Ammon's horn (tissue), 1 donor: ENCODE measurements at regions not wholly inside any gene's neighbourhood (a gene's known extent, or its start where the extent isn't known, plus 50 kb on each side); places are given as distances from the start of the nearest gene placed in this dataset.
"Not testable (repeated sequence)": the region's sequence is repeated elsewhere in the genome, so short reads cannot be mapped to it uniquely, and the experiment has no call there.

Source experiments
- DNase-seq: peaks from one replicate; pipeline ENCODE4 v3.0.0-alpha.2; 2016; ENCODE audit warnings: low spot score

- DNase-seq: peak; percentile 17
Observed at GRCh38 chr2:212777020-212777491, 238.5 kb upstream of the ERBB4 start.

DNA sequence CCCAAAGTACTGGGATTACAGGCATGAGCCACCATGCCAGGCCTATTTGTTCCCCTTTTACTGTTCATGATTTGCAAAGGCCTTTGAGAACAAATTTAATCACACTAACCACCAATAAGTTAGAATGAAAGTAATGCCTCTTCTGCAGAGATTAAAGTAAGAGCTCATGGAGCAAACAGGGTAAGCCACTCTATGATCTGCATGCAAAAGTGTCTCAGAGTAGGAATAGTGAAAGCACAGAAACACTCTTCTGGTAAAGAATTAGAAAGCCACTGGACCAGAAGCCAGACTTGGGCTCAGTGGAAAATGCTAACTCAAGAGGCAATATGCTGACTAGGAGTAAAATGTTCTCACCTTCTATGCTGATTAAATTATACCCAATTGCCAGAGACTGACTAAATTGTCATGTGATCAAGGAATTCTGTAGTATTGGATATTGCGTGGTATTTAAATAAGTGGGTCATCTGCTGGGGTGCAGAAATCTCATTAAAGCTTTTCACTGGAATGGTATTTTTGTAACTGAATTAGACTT lies 235.3 kb upstream of the ERBB4 start:
- no peak for DNase-seq

- DNase-seq: no peak
Observed at GRCh38 chr2:212770240-212770639, 231.6 kb upstream of the ERBB4 start.

GRCh38 chr2:212766921-212767320 lies 228.3 kb upstream of the ERBB4 start:
- DNase-seq: no peak

GRCh38 chr2:212752730-212753351 lies 214.2 kb upstream of the ERBB4 start:
- DNase-seq: no peak

DNA sequence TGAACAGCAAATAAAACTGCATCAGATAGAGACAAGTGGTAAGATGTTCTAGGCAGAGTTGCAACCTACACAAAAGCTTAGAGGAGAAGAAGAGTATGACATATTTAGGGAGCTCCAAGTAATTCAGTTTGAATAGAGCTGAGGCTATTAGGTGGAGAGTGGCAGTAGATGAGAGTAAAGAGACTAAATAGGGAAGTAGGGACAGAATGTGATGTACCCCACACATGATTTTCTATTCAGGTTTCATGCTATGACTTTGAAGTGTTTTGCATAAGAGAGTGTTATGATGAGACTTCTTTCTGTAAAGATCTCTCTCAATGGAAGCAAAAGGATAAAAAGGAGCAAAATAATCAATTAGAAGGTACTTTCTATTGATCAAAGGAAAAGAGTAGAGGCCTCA lies 206.8 kb upstream of the ERBB4 start:
- no peak for DNase-seq

DNA sequence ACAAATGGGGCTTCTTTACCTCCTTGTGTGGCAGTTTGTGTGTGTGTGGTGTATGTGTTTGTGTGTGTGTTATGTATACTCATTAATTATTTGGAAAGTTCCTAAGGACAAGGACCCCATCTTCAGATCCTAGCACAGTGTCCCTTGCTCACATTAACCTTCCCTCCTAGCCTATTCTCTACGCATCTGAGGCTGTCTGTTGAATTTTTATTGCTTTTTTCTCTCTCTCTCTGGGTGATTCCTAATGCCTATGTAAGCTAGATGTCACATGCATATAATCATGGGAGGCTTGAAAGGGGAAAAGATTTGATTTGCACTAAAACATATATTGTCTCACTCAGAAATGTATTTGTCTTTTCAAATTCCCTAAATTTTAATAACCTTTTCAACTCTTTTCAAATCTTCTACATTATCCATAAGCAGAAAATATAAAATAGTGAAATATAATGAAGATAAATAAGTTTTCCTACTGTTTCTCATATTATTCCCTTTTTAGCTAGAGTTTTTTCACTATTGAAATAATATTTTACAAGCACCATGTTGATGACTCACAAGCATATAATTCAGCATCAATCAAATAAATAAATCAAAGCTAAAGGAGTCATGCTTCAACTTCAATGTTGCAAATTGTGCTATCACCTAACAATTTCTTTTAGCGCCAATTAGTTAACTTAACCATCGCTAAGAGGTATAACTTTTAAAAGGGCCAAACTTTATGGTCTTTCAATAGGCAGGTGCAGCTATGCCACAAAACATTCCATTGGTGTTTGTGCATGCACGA lies 199.0 kb upstream of the ERBB4 start:
- no peak for DNase-seq

- no peak for DNase-seq
Observed at GRCh38 chr2:212736385-212736726, 197.8 kb upstream of the ERBB4 start.

GRCh38 chr2:212733273-212733672 lies 194.7 kb upstream of the ERBB4 start:
- DNase-seq: no peak

- DNase-seq: no peak
Observed at GRCh38 chr2:212732860-212733259, 194.3 kb upstream of the ERBB4 start.

DNA sequence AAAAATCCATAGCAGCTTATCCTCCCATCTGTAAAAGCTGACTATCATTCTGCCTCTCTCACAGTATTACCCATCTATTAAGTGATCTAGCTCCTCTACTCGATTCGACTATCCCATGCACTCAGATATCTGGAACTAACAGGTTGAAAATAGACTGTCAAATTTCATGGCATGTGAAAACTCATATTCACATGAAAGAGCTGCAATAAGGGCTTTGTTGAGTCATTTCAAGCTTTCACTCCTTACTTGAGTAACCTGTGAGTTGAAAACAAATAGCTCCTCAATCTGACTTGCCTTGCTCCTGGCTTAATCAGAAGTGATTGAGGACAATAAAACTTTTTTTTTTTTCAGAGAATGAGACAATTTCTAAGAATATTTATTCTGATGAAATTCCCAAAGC lies 192.4 kb upstream of the ERBB4 start:
- DNase-seq: no peak

DNA sequence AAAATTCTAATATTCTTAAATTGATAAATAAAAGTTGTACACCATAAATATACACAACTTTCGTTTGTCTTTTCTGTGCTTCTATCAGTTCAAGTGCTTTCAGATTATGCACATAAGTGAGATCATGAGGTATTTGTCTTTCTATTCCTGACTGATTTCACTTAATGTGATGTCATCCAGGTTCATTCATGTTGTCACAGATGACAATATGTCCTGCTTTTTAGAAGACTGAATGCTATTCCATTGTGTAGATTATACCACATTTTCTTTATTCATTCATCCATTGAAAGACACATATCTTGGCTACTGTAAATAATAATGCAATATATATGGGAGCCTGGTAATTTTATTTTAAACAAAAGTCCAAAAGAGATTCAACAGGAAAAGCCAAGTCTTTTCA lies 190.1 kb upstream of the ERBB4 start:
- DNase-seq: no peak

DNA sequence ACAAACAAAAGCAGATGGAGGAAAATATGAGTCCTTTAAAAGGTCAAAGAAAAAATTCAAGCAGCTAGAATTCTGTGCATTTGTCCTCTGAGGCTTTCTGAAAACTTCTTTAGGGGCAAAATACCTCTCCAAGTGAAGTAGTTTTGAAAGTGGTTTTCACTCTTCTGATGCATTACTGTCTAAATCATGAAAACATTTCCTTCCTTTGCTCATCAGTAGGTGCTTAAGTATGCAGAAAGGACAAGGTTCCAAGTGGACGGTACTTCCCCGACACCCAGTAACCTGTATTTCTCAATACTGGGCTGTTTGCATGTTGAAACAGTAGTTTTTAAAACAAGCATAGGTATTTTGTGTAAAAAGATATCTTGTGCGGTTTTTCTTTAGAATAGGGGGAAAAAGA lies 189.1 kb upstream of the ERBB4 start:
- no peak for DNase-seq

GRCh38 chr2:212726403-212726802 lies 187.8 kb upstream of the ERBB4 start:
- DNase-seq: no peak

DNA sequence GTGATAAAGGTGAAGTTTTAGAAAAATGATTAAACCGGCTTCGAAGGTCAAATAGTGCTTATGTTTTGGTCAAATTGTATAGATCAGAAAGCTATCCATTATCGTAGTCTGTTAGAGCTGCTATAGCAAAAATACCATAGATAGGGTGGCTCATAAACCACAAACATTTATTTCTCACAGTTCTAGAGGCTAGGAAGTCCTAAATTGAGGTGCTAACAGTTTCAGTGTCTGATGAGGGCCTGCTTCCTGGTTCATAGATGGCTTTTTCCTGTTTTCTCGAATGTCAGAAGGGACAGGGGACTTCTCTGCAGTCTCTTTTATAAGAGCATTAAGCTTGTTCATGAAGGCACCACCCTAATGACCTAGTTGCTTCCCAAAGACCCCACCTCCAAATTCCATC lies 186.6 kb upstream of the ERBB4 start:
- no peak for DNase-seq

DNA sequence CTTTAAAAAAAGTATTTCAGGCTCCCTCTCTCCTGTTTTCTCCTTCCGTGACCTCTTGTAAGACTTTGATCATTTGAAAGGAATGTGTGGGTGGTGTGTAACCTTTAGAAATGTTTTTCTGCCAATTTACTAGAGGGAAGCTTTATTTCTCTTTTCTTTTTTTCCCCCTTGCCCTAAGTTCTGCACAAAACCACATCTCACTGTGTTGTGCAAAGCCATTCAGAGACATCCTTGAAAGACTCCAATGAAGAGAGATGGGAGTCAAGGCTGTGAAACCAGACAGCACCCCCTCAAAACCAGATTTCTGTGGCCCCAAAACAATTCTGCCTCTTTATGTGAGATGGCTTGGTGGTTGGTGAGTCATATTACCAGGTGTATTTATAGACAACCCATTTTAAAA lies 184.6 kb upstream of the ERBB4 start:
- DNase-seq: no peak

DNA sequence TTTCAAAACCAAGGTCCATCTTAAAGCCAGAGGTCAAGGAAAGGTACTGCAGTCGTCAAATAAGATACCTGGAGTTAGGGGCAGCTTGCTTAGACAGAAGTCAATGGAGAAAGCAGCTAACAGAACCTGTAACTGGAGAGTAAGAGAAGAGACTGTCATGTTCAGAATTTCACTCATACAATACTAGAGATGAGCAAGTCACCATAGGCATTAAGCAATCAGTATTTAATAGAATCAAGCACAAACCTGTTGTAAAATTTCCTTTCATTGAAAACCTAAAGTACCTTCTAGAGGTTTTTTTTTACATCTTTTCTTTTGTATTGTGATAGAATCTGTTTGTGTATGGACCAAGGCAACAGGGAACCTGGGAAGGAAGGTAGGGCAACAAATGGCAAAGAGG lies 183.4 kb upstream of the ERBB4 start:
- DNase-seq: no peak

GRCh38 chr2:212721026-212721451 lies 182.4 kb upstream of the ERBB4 start:
- no peak for DNase-seq

- DNase-seq: not testable (repeated sequence)
Observed at GRCh38 chr2:212715411-212715810, 176.8 kb upstream of the ERBB4 start.

- no peak for DNase-seq
Observed at GRCh38 chr2:212713681-212714080, 175.1 kb upstream of the ERBB4 start.

GRCh38 chr2:212712991-212713390 lies 174.4 kb upstream of the ERBB4 start:
- DNase-seq: no peak

- peak; percentile 7 for DNase-seq
Observed at GRCh38 chr2:212712466-212712865, 173.9 kb upstream of the ERBB4 start.

GRCh38 chr2:212711856-212712255 lies 173.3 kb upstream of the ERBB4 start:
- peak; percentile 53 for DNase-seq

DNA sequence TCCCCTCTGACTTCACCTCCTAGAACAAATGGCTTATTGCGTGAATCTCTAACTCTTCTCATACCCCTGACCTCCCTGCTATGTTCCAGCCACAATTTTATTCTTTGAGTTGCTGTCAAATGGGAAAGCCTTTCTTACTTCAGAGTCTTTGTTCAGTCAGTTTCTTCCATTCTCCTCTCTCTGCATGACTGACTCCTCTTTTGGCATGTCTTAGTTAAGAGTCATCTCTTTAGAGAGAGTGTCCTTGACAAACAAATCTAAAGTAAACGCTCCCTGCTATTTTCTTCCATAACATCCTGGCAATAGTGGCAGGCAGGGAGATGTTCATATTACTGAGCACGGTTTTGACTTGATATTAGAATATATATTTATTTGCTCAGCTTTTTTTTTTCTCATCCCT lies 170.7 kb upstream of the ERBB4 start:
- DNase-seq: no peak
